B cell (primary cell): ENCODE measurements at regions not wholly inside any gene's neighbourhood (a gene's known extent, or its start where the extent isn't known, plus 50 kb on each side); places are given as distances from the start of the nearest gene placed in this dataset.

Source experiments
- ATAC-seq: fragments of 200-7000 bp; cut with Tn5 transposase; one replicate; pipeline ENCODE4 v1.10.0; 2021; ENCODE audit warnings: low read depth, mild to moderate bottlenecking, moderate number of reproducible peaks, moderate library complexity
- CTCF ChIA-PET: fragments of 350-600 bp; sonication (Branson Sonifier 250); formaldehyde crosslinking; loops from one replicate; lab custom pipeline; 2021; ENCODE audit warnings: antibody characterized with exemption, inconsistent platforms; lab: Charles Lee
- POLR2A ChIA-PET: fragments of 350-600 bp; sonication (Branson Sonifier 250); formaldehyde crosslinking; loops from one replicate; lab custom pipeline; 2021; ENCODE audit warnings: antibody characterized with exemption; lab: Charles Lee
- DNase-seq: peaks from one replicate; pipeline ENCODE4 v3.0.0; 2013
- H2AFZ ChIP-seq: 2 replicates; pipeline ENCODE4 v1.6.1; 2012; ENCODE audit warnings: mild to moderate bottlenecking, low read depth, low read length; ENCODE audit not compliant: insufficient read depth, poor library complexity, severe bottlenecking
- H3K27ac ChIP-seq, 2 donors: 1 replicate in 1 of 2; 2 replicates in 1 of 2; pipeline ENCODE4 v1.5.1; 2012 to 2013; ENCODE audit warnings: low read length in 2 of 2, mild to moderate bottlenecking in 2 of 2, moderate library complexity in 1 of 2
- H3K27me3 ChIP-seq, 4 experiments: fragments of 200-600 bp in 1 of 4; sonication (generic) in 1 of 4; replicated peaks in 1 of 4; 1 replicate in 2 of 4; 2 replicates in 2 of 4; pipeline versions ENCODE4 v1.6.1 to v1.7.0; 2013 to 2016; ENCODE audit warnings: low read length in 3 of 4, mild to moderate bottlenecking in 2 of 4, mixed read lengths in 1 of 4, moderate library complexity in 1 of 4; ENCODE audit not compliant: insufficient read depth in 4 of 4, control insufficient read depth in 3 of 4; ENCODE audit errors: control extremely low read depth in 1 of 4
- H3K36me3 ChIP-seq, 2 experiments: replicated peaks in 1 of 2; 1 replicate in 1 of 2; 2 replicates in 1 of 2; pipeline versions ENCODE4 v1.6.1 to v1.7.1; 2013; ENCODE audit warnings: low read length in 1 of 2; ENCODE audit not compliant: insufficient read depth in 2 of 2, control insufficient read depth in 1 of 2; ENCODE audit errors: control extremely low read depth in 1 of 2, extremely low read depth in 1 of 2
- H3K4me1 ChIP-seq, 2 donors: fragments of 200-600 bp in 1 of 2; sonication (generic) in 1 of 2; 1 replicate in 1 of 2; 2 replicates in 1 of 2; pipeline versions ENCODE4 v1.5.1 to v1.6.1; 2013 to 2017; ENCODE audit warnings: low read length in 2 of 2; ENCODE audit not compliant: control insufficient read depth in 2 of 2, insufficient read depth in 2 of 2
- H3K4me2 ChIP-seq: replicated peaks from 2 replicates; pipeline ENCODE3; 2012; ENCODE audit warnings: mild to moderate bottlenecking, low read depth, low read length; ENCODE audit not compliant: poor library complexity, severe bottlenecking
- H3K4me3 ChIP-seq, 5 experiments: fragments of 200-600 bp in 1 of 5; sonication (generic) in 1 of 5; 1 replicate in 3 of 5; 2 replicates in 2 of 5; pipeline versions ENCODE4 v1.5.1 to v1.7.0; 2011 to 2016; ENCODE audit warnings: low read length in 4 of 5, mild to moderate bottlenecking in 4 of 5, low read depth in 2 of 5, control low read depth in 1 of 5, moderate library complexity in 1 of 5; ENCODE audit not compliant: insufficient read depth in 1 of 5; ENCODE audit errors: control extremely low read depth in 1 of 5, extremely low read depth in 1 of 5
- H3K79me2 ChIP-seq: fragments of 200-600 bp; sonication (generic); one replicate; pipeline ENCODE4 v1.6.0; 2016; ENCODE audit warnings: low read length; ENCODE audit not compliant: control insufficient read depth, insufficient read depth
- H3K9ac ChIP-seq: fragments of 200-600 bp; sonication (generic); 2 replicates; pipeline ENCODE4 v1.6.1; 2017; ENCODE audit warnings: mild to moderate bottlenecking, low read length, moderate library complexity
- H3K9me3 ChIP-seq, 3 donors: one replicate each; pipeline versions ENCODE4 v1.6.1 to v1.7.1; 2013; ENCODE audit warnings: low read length in 2 of 3; ENCODE audit not compliant: control insufficient read depth in 2 of 3, insufficient read depth in 1 of 3; ENCODE audit errors: control extremely low read depth in 1 of 3
- H4K20me1 ChIP-seq: 2 replicates; pipeline ENCODE4 v1.6.0; 2012; ENCODE audit warnings: mild to moderate bottlenecking, low read length; ENCODE audit not compliant: insufficient read depth, control insufficient read depth, poor library complexity, severe bottlenecking
- H3K27ac Mint-ChIP-seq: one replicate; pipeline ENCODE4 v1.8.0; 2021; ENCODE audit warnings: mixed read lengths
- H3K27me3 Mint-ChIP-seq: one replicate; pipeline ENCODE4 v1.8.0; 2021; ENCODE audit warnings: mixed read lengths
- H3K4me1 Mint-ChIP-seq: one replicate; pipeline ENCODE4 v1.8.0; 2021; ENCODE audit warnings: mixed read lengths
- H3K4me3 Mint-ChIP-seq: one replicate; pipeline ENCODE4 v1.8.0; 2021; ENCODE audit warnings: mixed read lengths
- H3K9me3 Mint-ChIP-seq: one replicate; pipeline ENCODE4 v1.8.0; 2022; ENCODE audit warnings: mixed read lengths; ENCODE audit not compliant: insufficient read depth
- CTCF ChIP-seq: fragments of 200-600 bp; IDR thresholded peaks from one replicate; pipeline ENCODE4 v1.8.0; 2022; ENCODE audit warnings: antibody characterized with exemption, mild to moderate bottlenecking
- EZH2 ChIP-seq: IDR thresholded peaks from 2 replicates; pipeline ENCODE4 v1.6.1; 2012; ENCODE audit warnings: borderline replicate concordance, low read depth, mild to moderate bottlenecking, moderate library complexity, low read length; ENCODE audit not compliant: insufficient read depth, poor library complexity, severe bottlenecking
- WGBS: methylation state at CpG from one replicate; pipeline ENCODE4 v1.1.5; 2013; ENCODE audit warnings: missing lambda C conversion rate; ENCODE audit not compliant: insufficient coverage; 5-methylcytosine and 5-hydroxymethylcytosine counted together
- intact Hi-C: fragments of 100-400 bp; cut with micrococcal nuclease; formaldehyde crosslinking; loops from one replicate; pipeline ENCODE4 v1.10.0; 2022

GRCh38 chr2:239508261-239508660 lies 107.4 kb upstream of the HDAC4 start:
- H3K4me2 ChIP-seq: no peak overlapping the region
- no peaks in the 10 kb centered on the region for H3K4me1 ChIP-seq
- ChIA-PET POLR2A (no interaction called here), CTCF (no interaction called here)
- peaks cover 0 to 2% (median 0%) of the 10 kb centered on the region in 4 experiments for H3K27me3 ChIP-seq
- no peaks in the 10 kb centered on the region for H3K79me2 ChIP-seq
- Mint-ChIP-seq H3K4me1 (no peaks in the 10 kb centered on the region), H3K27me3 (no peaks in the 10 kb centered on the region), H3K9me3 (no peaks in the 10 kb centered on the region), H3K27ac (no peak overlapping the region), H3K4me3 (no peak overlapping the region)
- ATAC-seq: no peak
- no peak overlapping the region for H3K27ac ChIP-seq
- H3K36me3 ChIP-seq: no peaks in the 10 kb centered on the region
- intact Hi-C loops: no loop called here
- WGBS: 93% methylated on average over 3 of the region's 6 CpGs
- H3K9me3 ChIP-seq: peaks cover 0 to 6% (median 0%) of the 10 kb centered on the region in 3 donors
- no peak for TF ChIP-seq CTCF
- no peak for TF ChIP-seq EZH2
- DNase-seq: no peak
- no peak overlapping the region for H3K4me3 ChIP-seq
- no peaks in the 10 kb centered on the region for H4K20me1 ChIP-seq
- H2AFZ ChIP-seq: no peak overlapping the region
- no peak overlapping the region for H3K9ac ChIP-seq

- Histone ChIP-seq H3K9ac (no peak overlapping the region), H4K20me1 (no peaks in the 10 kb centered on the region), H3K4me2 (no peak overlapping the region), H3K36me3 (no peaks in the 10 kb centered on the region), H3K4me3 (no peak overlapping the region), H3K4me1 (no peaks in the 10 kb centered on the region), H2AFZ (no peak overlapping the region), H3K27me3 (peaks cover 0 to 2% (median 0%) of the 10 kb centered on the region in 4 experiments), H3K79me2 (no peaks in the 10 kb centered on the region), H3K27ac (no peak overlapping the region), H3K9me3 (peaks cover 0 to 6% (median 0%) of the 10 kb centered on the region in 3 donors)
- ChIA-PET POLR2A (no interaction called here), CTCF (no interaction called here)
- no peak for DNase-seq
- H3K4me1 Mint-ChIP-seq: no peaks in the 10 kb centered on the region
- intact Hi-C loops: no loop called here
- H3K9me3 Mint-ChIP-seq: no peaks in the 10 kb centered on the region
- 61% methylated on average over 14 of the region's 18 CpGs for WGBS
- H3K27ac Mint-ChIP-seq: no peak overlapping the region
- TF ChIP-seq EZH2 (no peak), CTCF (no peak)
- no peak for ATAC-seq
- H3K27me3 Mint-ChIP-seq: no peaks in the 10 kb centered on the region
- H3K4me3 Mint-ChIP-seq: no peak overlapping the region
Measured at GRCh38 chr2:239507576-239508258, 106.9 kb upstream of the HDAC4 start.
